HepG2 (cell line): ENCODE measurements at regions not wholly inside any gene's neighbourhood (a gene's known extent, or its start where the extent isn't known, plus 50 kb on each side); places are given as distances from the start of the nearest gene placed in this dataset.

ENCODE experiments used
- ATAC-seq: fragments of 200-7000 bp; cut with Tn5 transposase; 3 replicates; pipeline ENCODE4 v1.9.1; 2020; ENCODE audit warnings: mild to moderate bottlenecking, moderate library complexity
- BruUV-seq: library from RNA; stranded (reverse); fragments of 400-500 nt; replicated peaks from 2 replicates; lab custom pipeline; 2021; lab: Mats Ljungman, UMichigan
- CTCF ChIA-PET: fragments of 300-600 bp; formaldehyde crosslinking; extraction: SDS; loops from one replicate; lab custom pipeline; 2021; ENCODE audit warnings: low total read pairs, inconsistent platforms, low intra/inter-chr PET ratio; lab: Yijun Ruan, JAX
- POLR2A ChIA-PET: fragments of 350-600 bp; sonication (Branson Sonifier 250); formaldehyde crosslinking; loops from one replicate; lab custom pipeline; 2020; ENCODE audit warnings: antibody characterized with exemption, inconsistent platforms; lab: Yijun Ruan, JAX
- DNase-seq: peaks from one replicate; pipeline ENCODE4 v3.0.0-alpha.2; 2015; ENCODE audit warnings: low spot score
- FAIRE-seq: peaks from 3 replicates; lab custom pipeline; 2011; peaks lifted over from hg19 to GRCh38; lab: Jason Lieb, UNC
- H2AFZ ChIP-seq: one replicate; pipeline ENCODE4 v1.6.1; 2011; ENCODE audit warnings: low read length, inconsistent platforms
- H3K27ac ChIP-seq: fragments of 300-600 bp; 3 replicates; pipeline ENCODE4 v1.8.0; 2011; ENCODE audit warnings: mixed run types, mild to moderate bottlenecking, mixed read lengths, low read length, inconsistent platforms; ENCODE audit not compliant: insufficient read depth; ENCODE audit errors: extremely low read length
- H3K27me3 ChIP-seq, 2 experiments: fragments of 200-600 bp in 1 of 2; 2 replicates in 1 of 2; 3 replicates in 1 of 2; pipeline versions ENCODE4 v1.6.0 to v1.8.0; 2011; ENCODE audit warnings: low read length in 2 of 2, mild to moderate bottlenecking in 2 of 2, moderate library complexity in 2 of 2, inconsistent platforms in 1 of 2; ENCODE audit not compliant: insufficient read depth in 2 of 2, control insufficient read depth in 1 of 2
- H3K36me3 ChIP-seq, 2 experiments: fragments of 200-600 bp in 1 of 2; replicated peaks in 1 of 2; 2 replicates in 1 of 2; 3 replicates in 1 of 2; pipeline versions ENCODE4 v1.5.1 to v1.8.0; 2011; ENCODE audit warnings: low read length in 2 of 2, inconsistent platforms in 1 of 2; ENCODE audit not compliant: insufficient read depth in 2 of 2, control insufficient read depth in 1 of 2
- H3K4me1 ChIP-seq: 2 replicates; pipeline ENCODE4 v1.5.1; 2012; ENCODE audit warnings: low read length, inconsistent platforms; ENCODE audit not compliant: insufficient read depth
- H3K4me2 ChIP-seq: 2 replicates; pipeline ENCODE4 v1.6.0; 2011; ENCODE audit warnings: low read depth, low read length, inconsistent platforms
- H3K4me3 ChIP-seq, 3 experiments: fragments of 200-600 bp in 1 of 3; sonication (generic), shearing (Covaris generic) in 1 of 3; replicated peaks in 1 of 3; 2 replicates each; pipeline ENCODE4 v1.5.1; 2011 to 2016; ENCODE audit warnings: low read length in 3 of 3, inconsistent platforms in 2 of 3, low read depth in 2 of 3, mild to moderate bottlenecking in 2 of 3, control low read depth in 1 of 3, mixed read lengths in 1 of 3; ENCODE audit not compliant: insufficient read depth in 1 of 3
- H3K79me2 ChIP-seq: one replicate; pipeline ENCODE4 v1.6.1; 2011; ENCODE audit warnings: low read length, inconsistent platforms; ENCODE audit not compliant: insufficient read depth
- H3K9ac ChIP-seq: 2 replicates; pipeline ENCODE4 v1.6.0; 2011; ENCODE audit warnings: mild to moderate bottlenecking, low read depth, low read length, inconsistent platforms; ENCODE audit not compliant: insufficient read depth
- H3K9me3 ChIP-seq: 2 replicates; pipeline ENCODE4 v1.5.1; 2012; ENCODE audit warnings: mild to moderate bottlenecking, low read length
- H4K20me1 ChIP-seq: 2 replicates; pipeline ENCODE4 v1.6.0; 2011; ENCODE audit warnings: inconsistent platforms, mild to moderate bottlenecking, low read length, moderate library complexity; ENCODE audit not compliant: insufficient read depth
- AKNA ChIP-seq: sonication (generic); formaldehyde crosslinking; IDR thresholded peaks from 2 replicates; pipeline ENCODE4 v1.4.0; 2020; ENCODE audit warnings: missing genetic modification reagents, borderline replicate concordance
- ATF3 ChIP-seq: sonication (generic); formaldehyde crosslinking; IDR thresholded peaks from 2 replicates; pipeline ENCODE4 v1.4.0; 2020; ENCODE audit warnings: missing genetic modification reagents
- DMTF1 ChIP-seq: sonication (generic); formaldehyde crosslinking; IDR thresholded peaks from 2 replicates; pipeline ENCODE4 v1.4.0; 2020; ENCODE audit warnings: mild to moderate bottlenecking, missing genetic modification reagents
- ELF4 ChIP-seq: sonication (generic); formaldehyde crosslinking; IDR thresholded peaks from 2 replicates; pipeline ENCODE4 v1.5.0; 2020; ENCODE audit warnings: missing genetic modification reagents, mild to moderate bottlenecking, moderate library complexity, borderline replicate concordance
- HOXD1 ChIP-seq: sonication (generic); formaldehyde crosslinking; IDR thresholded peaks from 2 replicates; pipeline ENCODE4 v1.5.0; 2020; ENCODE audit warnings: missing genetic modification reagents
- JDP2 ChIP-seq: sonication (generic); formaldehyde crosslinking; IDR thresholded peaks from 2 replicates; pipeline ENCODE4 v1.8.1; 2022; ENCODE audit warnings: missing genetic modification reagents, borderline replicate concordance
- MXI1 ChIP-seq: IDR thresholded peaks from 3 replicates; pipeline ENCODE4 v1.6.1; 2012; ENCODE audit warnings: low read depth, low read length, inconsistent platforms, borderline replicate concordance
- NFRKB ChIP-seq: fragments of 450-650 bp; IDR thresholded peaks from 2 replicates; pipeline ENCODE4 v1.6.1; 2017
- SMAD1 ChIP-seq: sonication (generic); formaldehyde crosslinking; IDR thresholded peaks from 2 replicates; pipeline ENCODE4 v1.4.0; 2020; ENCODE audit warnings: missing genetic modification reagents, low read depth, mild to moderate bottlenecking, borderline replicate concordance
- SMARCC2 ChIP-seq: fragments of 450-650 bp; IDR thresholded peaks from 2 replicates; pipeline ENCODE4 v1.6.1; 2017; ENCODE audit warnings: antibody characterized with exemption, mild to moderate bottlenecking
- SPEN ChIP-seq: sonication (generic); formaldehyde crosslinking; IDR thresholded peaks from 2 replicates; pipeline ENCODE4 v1.5.1; 2020; ENCODE audit warnings: low read depth, mild to moderate bottlenecking, missing genetic modification reagents
- TMF1 ChIP-seq: sonication (generic); formaldehyde crosslinking; IDR thresholded peaks from 2 replicates; pipeline ENCODE4 v1.8.1; 2022; ENCODE audit warnings: low read depth, missing genetic modification reagents
- TSC22D2 ChIP-seq: sonication (generic); formaldehyde crosslinking; IDR thresholded peaks from 2 replicates; pipeline ENCODE4 v1.5.1; 2020; ENCODE audit warnings: missing genetic modification reagents, mild to moderate bottlenecking, borderline replicate concordance
- ZFP36 ChIP-seq: fragments of 150-350 bp; IDR thresholded peaks from 2 replicates; pipeline ENCODE4 v1.6.1; 2018; ENCODE audit warnings: borderline replicate concordance, low read length, low read depth; ENCODE audit not compliant: partially characterized antibody
- ZFP90 ChIP-seq: sonication (generic); formaldehyde crosslinking; IDR thresholded peaks from 2 replicates; pipeline ENCODE4 v1.8.0; 2022; ENCODE audit warnings: missing genetic modification reagents, mild to moderate bottlenecking, inconsistent platforms, borderline replicate concordance
- ZNF331 ChIP-seq: sonication (generic); formaldehyde crosslinking; IDR thresholded peaks from 2 replicates; pipeline ENCODE4 v1.4.0; 2020; ENCODE audit warnings: missing genetic modification reagents
- ZNF547 ChIP-seq: sonication (generic); formaldehyde crosslinking; IDR thresholded peaks from 2 replicates; pipeline ENCODE4 v1.5.1; 2020; ENCODE audit warnings: mild to moderate bottlenecking, missing genetic modification reagents
- ZNF570 ChIP-seq: sonication (generic); formaldehyde crosslinking; IDR thresholded peaks from 2 replicates; pipeline ENCODE4 v1.4.0; 2020; ENCODE audit warnings: mild to moderate bottlenecking, missing genetic modification reagents, borderline replicate concordance
- ZSCAN29 ChIP-seq: sonication (generic); formaldehyde crosslinking; conservative IDR thresholded peaks from 2 replicates; pipeline ENCODE4 v1.4.0; 2020; ENCODE audit warnings: mild to moderate bottlenecking, missing genetic modification reagents
- WGBS: methylation state at CpG from one replicate; pipeline ENCODE4 v1.1.6; 2017; ENCODE audit warnings: low lambda C conversion rate; 5-methylcytosine and 5-hydroxymethylcytosine counted together
- in situ Hi-C: cut with HindIII; loops from 2 replicates; pipeline ENCODE4 v1.10.0; 2017; ENCODE audit warnings: low pct_unique_long_range_greater_than_20kb; ENCODE audit not compliant: extremely low pct_ligation_motif_present
- intact Hi-C: fragments of 100-400 bp; cut with micrococcal nuclease; formaldehyde crosslinking; loops from one replicate; pipeline ENCODE4 v1.10.0; 2022; ENCODE audit not compliant: unreplicated experiment

DNA sequence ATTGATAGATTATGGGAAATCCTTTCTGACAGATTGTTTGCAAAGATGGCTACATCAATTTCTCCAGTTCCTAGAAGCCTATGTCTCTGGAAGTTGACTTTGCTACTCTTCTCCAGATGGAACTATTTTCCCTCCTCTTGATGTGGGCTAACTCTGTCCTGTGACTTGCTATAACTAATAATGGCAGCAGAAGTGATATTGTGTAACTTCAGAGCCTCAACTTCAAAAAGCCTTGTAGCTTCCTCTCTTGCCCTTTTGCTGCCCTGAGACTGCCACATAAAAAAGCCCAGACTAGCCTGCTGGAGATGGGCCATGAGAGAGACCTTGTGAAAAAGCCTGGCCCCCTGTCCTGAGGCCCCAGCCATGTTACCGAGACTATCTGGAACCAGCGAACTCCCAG is 210.7 kb upstream of the SLC7A11 start:
- BruUV-seq: no TSS peak
- Histone ChIP-seq H3K27ac (no peak overlapping the region), H2AFZ (no peak overlapping the region), H3K4me2 (no peak overlapping the region), H3K79me2 (no peaks in the 10 kb centered on the region), H3K4me1 (no peaks in the 10 kb centered on the region), H3K9ac (no peak overlapping the region), H4K20me1 (no peaks in the 10 kb centered on the region), H3K27me3 (no peaks in the 10 kb centered on the region; a peak in 1 of 5 replicates), H3K9me3 (no peaks in the 10 kb centered on the region), H3K36me3 (no peaks in the 10 kb centered on the region), H3K4me3 (no peak overlapping the region)
- CTCF ChIA-PET: no interaction called here
- ATAC-seq (no peak), DNase-seq (no peak), FAIRE-seq (no peak)
- TF ChIP-seq ZSCAN29 (CRISPR knock-in tag) (no peak), ATF3 (CRISPR knock-in tag) (no peak), SPEN (CRISPR knock-in tag) (no peak), TMF1 (CRISPR knock-in tag) (no peak), ZNF547 (no peak), HOXD1 (CRISPR knock-in tag) (no peak), ZNF331 (CRISPR knock-in tag) (no peak), ZFP36 (no peak), JDP2 (CRISPR knock-in tag) (no peak), ZNF570 (CRISPR knock-in tag) (no peak), ELF4 (CRISPR knock-in tag) (no peak), NFRKB (no peak), MXI1 (no peak), DMTF1 (CRISPR knock-in tag) (no peak), AKNA (CRISPR knock-in tag) (no peak), SMAD1 (CRISPR knock-in tag) (no peak), ZFP90 (CRISPR knock-in tag) (no peak), TSC22D2 (no peak), SMARCC2 (no peak)
- in situ Hi-C loops (no loop called here), intact Hi-C loops (no loop called here)
- 80% methylated on average over 1 of the region's 2 CpGs for WGBS
- POLR2A ChIA-PET: no interaction called here
